GM18951 (cell line): ENCODE measurements at regions not wholly inside any gene's neighbourhood (a gene's known extent, or its start where the extent isn't known, plus 50 kb on each side); places are given as distances from the start of the nearest gene placed in this dataset.

Experiments
- POLR2A ChIP-seq: IDR thresholded peaks from 4 replicates; pipeline ENCODE4 v1.6.1; 2011; ENCODE audit warnings: mild to moderate bottlenecking; ENCODE audit not compliant: insufficient read length, insufficient read depth; ENCODE audit errors: extremely low read depth
- in situ Hi-C: fragments of 300-500 bp; cut with MboI; formaldehyde crosslinking; loops from one replicate; pipeline ENCODE4 v1.12.0; 2022; ENCODE audit warnings: low sequenced_read_pairs, mixed read lengths, inconsistent platforms; ENCODE audit not compliant: unreplicated experiment

DNA sequence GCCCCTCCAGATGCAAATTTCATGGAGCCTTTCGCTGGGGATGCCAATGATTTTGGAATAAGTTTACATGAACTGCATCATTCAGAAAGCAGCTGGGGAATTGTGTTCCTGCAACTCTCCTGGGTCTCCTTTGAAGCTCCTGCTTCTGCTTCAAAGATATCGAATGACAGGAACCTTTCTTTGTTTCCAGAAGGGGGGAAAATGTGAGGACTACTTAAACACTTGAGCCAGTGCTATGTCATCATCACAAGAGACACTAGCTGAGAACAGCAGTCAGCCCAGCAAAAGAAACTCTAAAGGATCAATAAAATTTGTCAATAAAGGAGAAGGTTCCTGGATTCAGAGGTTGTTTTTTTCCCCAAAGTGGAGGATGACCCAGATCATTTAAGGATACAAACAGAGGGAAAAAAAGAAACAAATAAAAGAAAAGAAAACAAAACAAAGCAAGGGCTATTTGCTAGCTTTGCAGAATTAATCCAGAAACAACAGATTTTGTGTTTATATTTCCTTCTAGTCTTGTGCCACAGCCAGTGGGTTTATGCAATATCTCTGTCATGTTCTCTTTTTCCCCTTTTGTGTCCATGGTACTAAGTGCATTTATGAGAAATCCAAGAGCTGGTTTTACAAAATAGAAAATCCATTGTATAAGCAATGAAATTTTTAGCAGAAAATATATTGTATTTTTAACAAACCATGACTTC is 463.7 kb downstream of the CDH2 start:
- no peak for TF ChIP-seq POLR2A
- in situ Hi-C loops = no loop called here

DNA sequence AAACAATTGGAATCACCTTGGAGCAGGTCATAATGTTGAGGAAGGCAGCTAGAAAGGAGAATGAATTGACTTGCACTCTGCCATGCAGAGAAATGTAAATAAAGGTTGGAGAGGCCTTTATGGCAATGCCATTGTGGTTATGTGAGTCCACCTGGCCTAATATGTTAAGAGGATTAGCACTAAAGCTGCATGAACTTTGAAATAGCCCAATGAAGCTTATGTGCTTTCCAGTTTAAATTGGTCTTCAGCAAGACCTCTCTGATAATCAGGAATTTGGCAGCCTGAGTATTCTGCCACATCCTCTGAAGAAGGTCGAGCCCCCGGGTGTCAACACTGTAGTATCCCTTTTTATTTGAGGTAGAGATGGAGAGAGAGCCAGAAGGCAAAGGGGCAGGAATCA is 464.9 kb downstream of the CDH2 start:
- TF ChIP-seq POLR2A = no peak

DNA sequence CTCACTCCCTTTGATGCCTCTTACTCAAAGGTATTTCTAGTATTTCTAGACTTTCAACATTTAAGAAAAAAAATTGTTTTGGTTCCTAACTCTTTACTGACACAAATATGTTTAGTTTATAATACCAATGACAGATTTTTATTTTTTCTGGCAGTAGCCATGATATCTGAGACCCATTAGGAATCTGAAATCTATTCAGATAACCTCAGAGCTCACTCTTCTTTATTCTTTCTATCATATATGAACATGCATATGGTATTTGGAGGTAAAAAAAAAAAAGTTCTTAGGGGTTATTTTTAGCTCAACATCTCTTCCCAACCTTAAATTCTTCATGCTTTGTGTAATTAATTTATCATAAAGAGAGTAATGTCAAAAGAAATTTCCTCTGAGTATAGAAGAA is 465.5 kb downstream of the CDH2 start:
- in situ Hi-C loops = no loop called here
- TF ChIP-seq POLR2A = no peak

More for the DNA sequence above, 464.9 kb downstream of the CDH2 start:
- in situ Hi-C loops = no loop called here

DNA sequence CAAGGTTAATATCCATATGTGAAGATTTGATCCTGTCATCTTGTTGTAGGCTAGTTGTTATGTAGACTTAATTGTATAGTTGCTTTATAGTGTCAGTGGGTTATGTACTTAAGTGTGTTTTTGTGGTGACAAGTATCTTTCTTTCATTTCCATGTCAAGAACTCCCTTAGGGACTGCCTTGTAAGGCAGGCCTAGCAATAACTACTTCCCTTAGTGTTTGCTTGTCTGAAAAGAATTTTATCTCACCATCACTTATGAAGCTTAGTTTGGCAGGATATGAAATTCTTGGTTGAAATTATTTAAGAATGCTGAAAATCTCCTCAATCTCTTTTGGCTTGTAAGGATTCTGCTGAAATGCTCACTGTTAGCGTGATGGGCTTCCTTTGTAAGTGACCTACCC is 467.6 kb downstream of the CDH2 start:
- in situ Hi-C loops = no loop called here
- TF ChIP-seq POLR2A = no peak

DNA sequence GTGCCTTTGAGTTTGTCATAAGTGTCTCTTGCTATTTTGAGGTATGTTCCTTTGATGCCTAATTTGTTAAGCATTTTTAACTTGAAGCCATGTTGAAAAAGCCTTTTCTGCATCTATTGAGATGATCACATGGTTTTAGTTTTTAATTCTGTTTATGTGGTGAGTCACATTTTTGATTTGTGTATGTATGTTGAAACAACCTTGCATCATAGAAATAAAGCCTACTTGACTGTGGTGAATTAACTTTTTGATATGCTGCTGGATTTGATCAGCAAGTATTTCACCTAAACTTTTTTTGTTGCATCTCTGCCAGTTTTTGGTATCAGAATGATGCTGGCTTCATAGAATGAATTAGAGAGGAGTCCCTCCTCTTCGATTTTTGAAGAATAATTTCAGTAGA is 469.7 kb downstream of the CDH2 start:
- in situ Hi-C loops = no loop called here

DNA sequence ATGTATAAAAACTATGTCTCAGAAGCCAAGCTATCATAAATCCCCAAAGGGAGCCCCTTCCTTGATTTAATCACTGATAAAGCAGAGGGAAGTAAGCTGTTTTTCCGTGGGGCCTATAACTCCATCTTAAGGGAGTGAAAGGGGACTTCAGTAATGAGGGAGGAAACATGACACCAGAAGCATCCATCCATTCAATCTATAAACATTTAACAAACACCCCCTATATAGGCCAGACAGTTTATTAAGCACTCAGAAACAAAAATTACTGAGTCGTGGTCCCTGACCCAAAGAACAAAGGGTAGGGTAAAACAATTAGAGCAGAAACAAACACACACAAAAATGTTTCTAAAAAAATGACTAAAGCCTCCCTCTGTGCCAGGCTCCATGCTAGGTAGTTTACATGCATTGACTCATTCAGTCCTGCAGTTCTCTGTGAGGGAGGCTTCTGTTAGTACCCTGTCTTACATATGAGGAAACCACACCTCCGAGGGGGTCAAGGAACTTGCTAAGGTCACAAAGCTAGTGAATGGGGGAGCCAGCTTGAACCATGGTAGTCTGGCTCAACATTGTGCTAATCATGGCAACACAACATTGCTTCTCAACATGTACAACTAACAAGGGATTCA is 472.1 kb downstream of the CDH2 start:
- in situ Hi-C loops = no loop called here
- TF ChIP-seq POLR2A = no peak

More for the DNA sequence above, 469.7 kb downstream of the CDH2 start:
- no peak for TF ChIP-seq POLR2A

DNA sequence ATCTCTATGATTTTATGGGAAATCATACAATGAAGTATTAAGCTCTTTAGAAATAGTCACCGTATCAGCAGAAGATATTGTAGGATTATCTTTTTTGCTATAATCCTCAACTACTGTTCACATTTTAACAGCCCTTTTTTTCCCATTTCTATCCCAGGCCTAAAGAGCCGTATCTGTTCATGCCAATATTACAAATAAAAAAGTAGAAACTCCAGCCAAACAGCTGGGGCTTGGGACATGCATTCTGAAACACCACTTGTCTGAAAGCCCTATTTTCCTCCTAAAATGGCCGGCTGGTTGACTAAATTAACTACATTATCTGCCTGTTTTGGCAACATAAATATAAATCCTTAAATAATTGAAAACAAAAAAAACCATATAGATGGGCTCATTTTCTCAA is 477.8 kb downstream of the CDH2 start:
- in situ Hi-C loops = no loop called here
- TF ChIP-seq POLR2A = no peak

DNA sequence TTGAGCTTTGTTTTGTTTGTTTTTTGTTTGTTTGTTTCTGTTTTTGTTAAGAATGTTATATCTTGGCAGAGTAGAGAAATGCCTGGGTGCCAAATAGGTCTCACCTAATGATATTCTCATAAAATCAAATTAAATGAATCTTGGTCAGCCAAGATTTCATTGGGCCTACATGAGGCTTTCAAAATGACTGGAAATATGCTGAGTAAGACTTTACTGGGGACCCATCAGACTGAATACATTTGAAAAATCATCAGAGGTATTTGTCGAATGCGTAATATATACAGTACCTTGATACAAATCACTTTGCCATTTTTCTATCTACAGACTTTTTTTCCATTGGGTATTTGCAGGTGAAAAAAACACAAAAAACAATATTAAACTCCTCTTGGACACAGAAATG is 480.8 kb downstream of the CDH2 start:
- TF ChIP-seq POLR2A = no peak
- in situ Hi-C loops = no loop called here

DNA sequence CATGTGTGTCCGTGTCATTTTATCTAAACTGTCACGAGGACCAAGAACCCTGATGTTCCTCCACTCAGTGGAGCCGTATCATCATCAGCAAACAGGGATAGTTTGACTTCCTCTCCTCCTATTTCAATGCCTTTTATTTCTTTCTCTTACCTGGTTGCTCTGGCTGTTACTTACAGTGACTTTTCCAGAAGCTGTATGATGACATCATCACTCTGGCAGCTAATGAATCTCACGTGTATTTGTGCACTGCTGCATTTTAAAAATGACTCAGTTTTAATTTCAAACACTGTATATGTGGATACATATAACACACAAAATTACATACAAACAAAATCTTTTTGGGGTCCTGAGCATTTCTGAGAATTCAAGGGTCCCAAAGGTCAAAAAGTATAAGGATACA is 481.4 kb downstream of the CDH2 start:
- in situ Hi-C loops = no loop called here
- TF ChIP-seq POLR2A = no peak

DNA sequence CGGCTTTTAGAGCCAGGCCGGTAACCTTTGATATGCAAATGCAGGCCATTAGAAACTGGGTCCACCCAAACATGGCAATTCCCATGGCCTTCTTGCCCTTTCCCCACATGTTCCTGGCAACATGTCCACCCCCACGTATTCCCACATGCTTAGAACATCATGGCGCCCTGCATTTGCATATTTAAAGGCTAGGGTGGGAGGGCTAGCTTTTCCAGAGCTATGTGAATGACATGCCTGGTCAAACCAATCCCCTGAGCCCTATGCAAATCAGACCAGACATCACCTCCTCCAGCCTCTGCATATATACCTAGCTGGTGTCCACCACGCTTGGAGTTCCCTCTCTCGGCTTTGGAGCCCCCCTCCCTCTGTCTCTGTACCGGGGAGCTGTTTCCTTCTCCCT is 481.9 kb downstream of the CDH2 start:
- no peak for TF ChIP-seq POLR2A
- in situ Hi-C loops = no loop called here

DNA sequence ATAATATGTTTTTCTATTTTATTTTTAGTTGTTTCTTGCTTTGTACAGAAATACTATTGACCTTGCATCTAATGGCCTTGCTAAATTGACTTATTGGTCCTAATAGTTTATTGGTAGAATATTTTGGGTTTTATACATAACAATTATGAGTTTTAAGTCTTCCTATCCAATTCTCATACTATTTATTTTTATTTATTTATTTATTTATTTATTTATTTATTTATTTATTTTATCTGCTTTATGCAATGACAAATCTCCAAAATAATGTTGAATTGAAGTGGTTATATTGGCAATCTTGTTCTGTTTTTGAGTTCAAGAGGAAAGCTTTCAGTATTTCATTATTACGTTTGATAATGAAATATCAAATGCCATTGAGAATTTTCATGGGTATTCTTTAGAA is 488.3 kb downstream of the CDH2 start:
- no peak for TF ChIP-seq POLR2A
- in situ Hi-C loops = no loop called here

DNA sequence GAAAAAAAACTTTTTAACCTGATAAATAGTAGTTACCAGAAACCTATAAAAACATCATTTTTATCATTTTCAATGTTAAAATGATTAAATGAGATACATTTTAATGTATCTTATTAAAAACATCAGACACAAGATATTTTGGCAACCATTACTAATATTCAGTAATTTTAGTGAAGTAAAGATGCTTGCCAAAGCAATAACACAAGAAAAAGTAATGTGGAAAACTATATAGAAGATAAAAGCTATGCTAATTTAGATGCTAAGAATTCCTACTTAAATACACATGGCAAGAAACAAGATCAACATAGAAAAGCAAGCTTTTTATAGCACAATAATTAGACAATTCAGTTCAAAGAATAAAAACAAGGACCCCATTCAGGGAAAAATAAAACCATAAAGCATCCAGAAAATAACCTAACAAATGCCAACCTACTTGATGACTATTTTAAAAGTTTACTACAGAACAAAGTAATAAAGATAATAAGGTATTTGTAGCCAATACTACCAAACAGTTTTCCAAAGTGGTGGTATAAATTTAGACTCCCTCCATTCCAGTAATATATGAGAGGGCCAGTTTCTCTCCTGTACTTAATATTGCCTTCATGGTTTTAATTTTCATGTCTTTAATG is 489.5 kb downstream of the CDH2 start:
- no peak for TF ChIP-seq POLR2A
- in situ Hi-C loops = no loop called here

DNA sequence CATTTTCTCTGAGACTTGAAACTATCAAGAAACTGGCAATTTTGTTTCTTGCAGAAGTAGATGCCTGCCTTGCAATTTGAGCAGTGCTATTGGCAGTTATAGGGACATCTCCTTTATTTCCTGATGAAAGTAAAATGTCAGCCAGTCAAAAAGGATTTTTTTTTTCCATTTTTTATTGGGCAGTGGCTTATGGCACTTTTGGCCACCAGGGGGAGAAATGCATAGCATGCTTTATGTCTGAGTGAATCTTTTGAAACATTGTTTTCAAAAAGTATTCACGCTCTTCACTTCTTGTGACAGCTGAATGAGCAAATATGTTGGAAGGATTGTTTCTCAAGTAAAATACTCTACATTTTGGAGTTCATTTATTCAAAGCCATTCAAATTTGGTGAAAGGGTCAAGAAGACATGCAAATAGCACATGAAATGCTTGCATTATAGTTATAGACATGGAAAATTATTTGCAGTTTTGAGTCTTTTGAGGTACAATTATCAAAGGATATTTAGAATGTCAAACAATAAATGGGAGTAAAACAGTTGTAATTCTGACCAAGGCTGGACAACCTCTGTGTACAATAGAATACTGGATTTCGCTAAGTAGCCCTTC is 491.0 kb downstream of the CDH2 start:
- in situ Hi-C loops = no loop called here
- no peak for TF ChIP-seq POLR2A

DNA sequence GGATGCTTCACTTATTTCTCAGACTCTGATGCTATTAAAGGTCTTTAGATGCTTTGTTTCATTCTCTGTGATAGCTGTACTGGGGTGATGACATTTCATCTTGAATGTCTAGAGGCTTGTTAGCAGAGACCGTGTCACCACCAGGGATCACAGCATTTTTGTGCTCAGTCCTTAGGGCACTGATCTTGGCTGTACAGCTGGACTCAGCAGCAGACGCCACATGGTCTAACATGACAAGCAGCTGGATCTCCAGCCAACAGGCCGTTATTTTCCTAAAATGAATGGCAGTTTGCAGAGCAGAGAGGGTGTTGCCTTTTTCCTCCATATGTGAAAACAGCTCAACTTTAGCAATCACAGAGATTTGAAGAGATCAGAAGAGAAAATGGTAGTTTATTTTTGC is 491.8 kb downstream of the CDH2 start:
- TF ChIP-seq POLR2A = no peak
- in situ Hi-C loops = no loop called here

DNA sequence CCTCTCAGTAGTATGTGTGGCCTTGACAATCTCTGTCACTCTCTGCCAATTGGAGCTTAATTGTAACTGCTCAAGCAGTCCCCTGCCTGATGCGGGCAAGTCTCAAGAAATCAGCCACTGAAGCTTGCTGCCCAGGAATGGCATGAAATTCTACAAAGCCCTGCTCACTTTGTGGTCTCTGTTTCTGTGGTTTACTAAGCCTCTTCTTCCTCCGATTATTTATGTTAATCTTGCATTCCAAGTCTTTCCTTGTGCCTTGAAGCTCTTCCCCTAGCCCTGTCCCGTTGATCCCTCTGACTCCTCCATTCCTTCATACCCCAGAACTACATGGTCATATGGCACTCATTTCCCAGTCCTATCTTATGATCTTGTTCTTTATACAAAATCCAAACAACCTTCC is 489.3 kb upstream of the CHST9 start:
- in situ Hi-C loops = no loop called here

More for the DNA sequence above, 489.3 kb upstream of the CHST9 start:
- TF ChIP-seq POLR2A = no peak
